NCI-H146 (cell line): ENCODE measurements at regions not wholly inside any gene's neighbourhood (a gene's known extent, or its start where the extent isn't known, plus 50 kb on each side); places are given as distances from the start of the nearest gene placed in this dataset.

ENCODE experiments used
- DNase-seq: peaks from one replicate; lab custom pipeline; 2025; lab: John Stamatoyannopoulos, UW

DNA sequence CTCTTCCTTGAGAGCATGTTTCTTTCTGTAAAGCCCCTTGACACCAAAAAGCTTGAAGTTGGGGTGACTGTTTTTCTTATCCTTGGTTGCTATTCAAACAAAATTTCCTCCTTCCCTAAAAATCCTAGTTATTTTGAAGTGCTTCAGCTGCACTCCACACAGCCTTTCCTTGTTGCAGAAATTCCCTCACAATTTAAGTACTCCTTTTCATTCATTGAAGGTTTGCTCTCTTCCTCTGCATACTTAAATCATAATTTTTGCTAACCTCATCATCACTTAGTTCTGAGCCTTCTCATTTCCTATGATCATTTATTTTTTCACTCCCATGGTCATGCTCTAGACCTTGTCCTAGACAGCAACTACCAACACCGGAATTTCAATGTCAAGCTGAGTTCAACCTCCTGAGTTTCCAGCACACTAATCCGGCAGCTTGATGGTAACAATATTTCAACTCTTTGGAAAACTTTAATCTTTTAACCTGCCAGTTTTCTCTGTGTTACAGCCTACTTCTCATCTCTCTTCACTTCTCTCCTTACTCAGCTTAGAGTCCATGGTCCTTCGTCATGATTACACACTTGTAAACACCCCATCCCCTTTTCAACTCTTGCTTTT, 78.7 kb upstream of the ACTBL2 start:
- DNase-seq = no peak

DNA sequence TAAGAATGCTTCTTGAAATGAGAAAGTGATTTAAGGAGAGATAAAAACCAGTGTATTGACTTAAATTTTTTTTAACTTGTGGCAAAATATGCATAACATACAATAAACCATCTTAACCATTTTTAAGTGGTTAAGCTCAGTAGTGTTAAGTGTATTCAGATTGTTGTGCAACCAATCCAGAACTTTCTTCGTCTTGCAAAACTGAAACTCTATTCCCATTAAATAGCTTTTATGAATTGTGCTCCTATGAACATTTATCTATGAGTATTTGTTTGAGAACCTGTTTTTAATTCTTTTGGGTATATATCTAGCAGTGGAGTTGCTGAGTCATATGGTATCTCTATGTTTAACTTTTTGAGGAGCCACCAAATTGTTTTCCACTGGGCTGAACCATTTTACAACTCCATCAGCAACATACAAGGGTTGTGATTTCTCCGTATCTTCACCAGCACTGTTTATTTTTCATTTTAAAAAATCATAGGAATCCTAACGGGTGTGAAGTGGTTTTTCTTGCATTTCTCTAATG, 76.6 kb upstream of the ACTBL2 start:
- DNase-seq = no peak

DNA sequence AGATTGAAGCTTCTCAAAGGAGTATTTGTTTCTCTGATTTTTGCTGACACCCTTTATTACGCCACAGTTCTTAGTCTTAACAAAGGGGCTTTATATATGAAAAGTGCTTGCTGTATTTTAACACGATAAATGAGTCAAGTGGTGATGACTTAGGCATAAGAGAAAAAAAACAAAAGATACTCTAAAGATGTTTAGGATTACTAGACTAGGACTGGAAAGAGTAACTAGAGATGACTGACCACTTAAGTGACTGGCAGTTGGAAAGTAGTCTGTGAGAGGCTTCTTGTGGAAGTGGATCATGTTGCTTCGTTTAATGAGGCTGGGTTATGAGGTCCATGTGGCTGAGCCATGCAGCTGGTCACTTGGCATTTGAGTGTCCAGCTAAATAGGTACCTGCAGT, 69.4 kb upstream of the ACTBL2 start:
- DNase-seq = no peak

DNA sequence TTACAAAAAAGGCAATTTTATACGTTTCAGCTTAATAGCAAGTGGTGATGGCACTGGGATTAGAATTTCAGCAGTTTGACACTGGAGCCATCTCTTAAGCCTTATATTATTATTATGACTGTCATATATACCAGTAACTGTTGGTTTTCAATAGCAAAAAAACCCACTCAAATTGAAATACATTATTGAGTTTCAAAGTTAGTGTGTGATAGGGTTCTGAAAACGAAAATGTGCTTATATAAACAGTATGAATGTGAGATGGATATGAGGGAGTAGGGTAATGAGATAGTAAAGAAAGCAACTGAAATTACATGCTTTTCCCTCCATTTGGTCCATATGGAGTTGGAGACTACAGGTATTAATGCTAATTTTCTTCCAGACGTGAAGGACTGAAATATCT, 68.6 kb upstream of the ACTBL2 start:
- no peak for DNase-seq

DNA sequence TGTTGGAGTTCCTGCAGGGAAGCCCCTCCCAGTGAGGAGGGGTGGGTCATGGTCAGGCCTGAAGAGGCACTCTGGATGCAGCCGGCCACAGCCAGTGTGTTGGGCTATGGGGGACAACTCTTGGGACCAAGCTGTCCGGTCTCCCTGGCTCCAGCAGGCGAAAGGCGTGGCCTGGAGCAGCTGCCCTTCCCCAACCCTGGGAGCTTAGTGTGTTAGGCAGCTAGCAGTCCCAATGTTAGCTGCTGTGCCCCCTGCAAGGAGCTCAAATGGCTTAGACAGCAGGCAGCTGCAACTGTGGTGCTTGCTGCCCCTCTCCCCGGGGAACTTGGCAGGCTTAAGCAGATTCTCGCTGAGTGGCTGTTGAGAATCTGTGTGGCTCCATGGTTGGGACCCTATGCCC, 67.5 kb upstream of the ACTBL2 start:
- no peak for DNase-seq

DNA sequence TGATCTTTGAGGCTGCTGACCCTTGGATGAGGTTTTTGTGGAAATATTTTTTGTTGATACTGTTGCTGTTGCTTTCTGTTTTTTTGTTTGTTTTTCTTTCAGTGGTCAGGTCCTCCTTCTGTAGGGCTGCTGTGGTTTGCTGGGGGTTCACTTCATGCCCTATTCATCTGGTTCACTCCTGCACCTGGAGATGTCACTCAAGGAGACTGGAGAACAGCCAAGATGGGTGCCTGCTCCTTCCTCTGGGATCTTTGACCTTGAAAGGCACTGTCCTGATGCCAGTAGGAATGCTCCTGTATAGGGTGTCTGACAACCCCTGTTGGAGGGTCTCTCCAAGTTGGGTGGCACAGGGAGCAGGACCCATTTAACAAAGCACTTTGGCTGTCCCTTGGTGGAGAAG, 67.0 kb upstream of the ACTBL2 start:
- DNase-seq = no peak

DNA sequence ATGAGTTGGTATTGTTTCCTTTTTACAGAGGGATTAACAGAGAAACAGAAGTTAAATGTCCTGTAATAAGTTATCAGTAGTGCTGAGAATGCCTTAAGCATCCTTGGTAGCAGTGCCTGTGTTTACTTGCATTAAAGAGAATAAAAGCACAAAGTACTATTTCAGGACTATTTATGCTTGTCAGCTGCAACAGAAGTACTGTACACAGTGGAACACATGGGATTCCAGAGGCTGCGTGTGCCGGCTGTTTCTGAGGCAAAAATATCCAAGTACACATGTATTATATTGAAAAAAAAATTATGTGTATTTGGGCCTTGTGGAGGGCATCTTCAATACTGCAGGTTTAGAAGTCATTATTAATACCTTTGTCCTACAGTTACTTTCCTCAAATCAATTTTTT, 58.2 kb upstream of the ACTBL2 start:
- no peak for DNase-seq

DNA sequence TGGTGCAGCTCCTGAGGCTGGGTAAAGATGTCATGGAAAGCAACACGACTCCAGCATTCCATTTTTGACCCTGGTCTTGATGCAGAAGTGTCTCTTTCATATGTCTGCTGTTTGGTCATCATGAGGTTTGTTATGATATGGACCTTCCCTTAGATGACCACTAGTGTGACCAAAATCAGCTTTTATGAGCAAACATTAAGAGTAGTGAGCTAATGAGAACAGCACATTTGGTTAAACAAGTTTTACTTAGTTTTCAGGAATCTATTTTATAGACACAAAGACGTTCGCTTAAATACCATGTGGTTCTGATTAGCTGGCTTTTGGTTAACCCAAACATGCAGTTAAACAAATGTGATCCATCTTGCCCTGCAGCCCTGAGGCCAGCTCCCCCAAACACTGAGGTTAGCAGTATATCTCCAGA, 56.7 kb upstream of the ACTBL2 start:
- DNase-seq = no peak

DNA sequence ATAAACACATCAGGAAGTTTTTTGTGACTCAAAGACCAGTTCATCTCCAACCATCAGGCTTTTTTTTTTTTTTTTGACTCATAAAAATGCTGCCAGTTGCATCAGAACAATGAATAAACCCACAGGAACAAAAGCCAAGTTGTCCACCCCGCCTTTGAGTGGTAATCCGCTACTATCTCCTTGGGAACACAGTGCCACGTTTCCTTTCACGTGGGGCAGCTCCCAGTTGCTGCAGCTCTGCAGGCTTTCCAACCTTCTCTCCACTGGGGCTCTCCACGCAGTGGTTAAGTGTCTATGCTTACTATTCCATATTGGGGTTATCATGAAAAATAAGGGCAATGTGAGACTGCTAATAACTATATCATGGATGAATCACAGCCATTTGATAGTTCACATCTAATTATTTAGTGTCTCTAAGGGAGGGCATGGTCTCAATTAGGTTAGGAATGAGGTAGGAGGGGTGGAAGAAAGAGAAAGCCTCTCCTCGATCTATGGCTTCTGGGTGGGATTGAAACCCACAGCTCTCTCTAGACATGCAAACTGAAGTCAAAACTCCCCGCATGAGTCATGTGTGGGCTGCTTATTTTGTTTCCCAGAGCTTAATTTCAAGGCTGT, 55.8 kb upstream of the ACTBL2 start:
- no peak for DNase-seq

DNA sequence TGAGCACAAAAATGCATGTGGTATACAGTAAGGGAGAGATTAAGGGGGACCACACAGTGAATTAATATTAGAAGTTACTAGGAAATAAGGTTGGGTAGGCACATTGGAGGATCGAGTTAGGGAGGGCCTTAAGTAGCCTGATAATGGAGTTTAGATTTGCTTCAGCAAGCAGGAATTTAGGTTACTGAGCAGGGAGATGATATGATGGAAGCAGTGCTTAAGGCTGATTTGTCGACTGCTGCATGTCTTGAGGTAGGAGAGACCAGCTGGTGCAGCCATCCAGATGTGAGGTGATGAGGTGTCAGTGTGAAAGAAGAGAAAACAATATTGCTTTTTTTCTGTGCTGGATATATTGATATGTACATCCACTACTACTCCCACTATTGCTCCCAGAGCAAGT, 55.2 kb upstream of the ACTBL2 start:
- no peak for DNase-seq

DNA sequence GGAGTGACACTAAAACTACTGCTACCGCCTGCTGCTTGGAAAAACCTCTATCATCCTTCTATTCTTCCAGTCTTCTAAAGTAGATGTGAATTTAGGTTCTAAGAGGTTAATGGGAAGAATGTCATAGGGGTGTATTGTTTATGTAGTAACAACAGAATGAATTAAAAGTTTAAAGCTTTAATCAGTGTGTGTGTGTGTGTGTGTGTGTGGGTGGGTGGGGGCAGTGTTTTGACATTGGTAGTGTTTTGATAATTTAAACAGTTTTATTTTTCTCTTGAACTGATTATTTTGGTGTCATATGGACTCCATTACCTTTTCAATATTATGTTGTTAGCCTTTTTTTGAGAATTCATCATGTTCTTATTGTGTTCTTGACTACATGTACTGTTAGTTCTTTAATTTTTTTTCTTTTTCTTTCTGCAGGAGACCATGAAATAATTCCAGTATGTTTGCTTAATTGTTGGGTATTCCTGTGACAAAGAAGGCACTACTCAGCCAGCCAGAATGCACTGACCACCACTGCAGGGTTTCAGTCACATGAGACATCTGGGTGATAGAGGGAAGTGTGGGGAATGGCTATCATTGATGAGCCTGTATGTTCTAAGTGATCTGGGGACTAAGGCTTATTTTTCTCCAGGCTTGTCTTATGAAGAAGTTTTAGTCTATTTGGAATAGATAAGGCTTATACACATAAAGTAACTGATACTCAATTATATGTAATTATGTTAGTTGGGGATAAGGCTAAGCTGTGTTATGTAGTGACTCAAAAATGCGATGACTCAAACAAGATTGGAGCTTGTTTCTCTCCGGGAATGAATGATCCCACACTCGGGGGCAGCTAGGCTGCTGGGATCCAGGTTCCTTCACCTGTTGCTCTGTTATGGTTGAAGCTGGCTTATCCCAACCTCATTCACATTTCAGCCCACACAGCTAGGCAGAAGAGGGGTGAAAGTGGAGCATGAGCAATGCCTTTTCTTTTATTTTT, 50.2 kb upstream of the ACTBL2 start:
- DNase-seq = no peak
